NCI-H460 (cell line): ENCODE measurements at regions not wholly inside any gene's neighbourhood (a gene's known extent, or its start where the extent isn't known, plus 50 kb on each side); places are given as distances from the start of the nearest gene placed in this dataset.
A peak's percentile ranks its signal among the peaks of the same experiment; 100 is the strongest.

Source experiments
- DNase-seq: peaks from one replicate; pipeline ENCODE4 v3.0.0-alpha.2; 2016; ENCODE audit warnings: low read depth; ENCODE audit errors: extremely low read depth

DNA sequence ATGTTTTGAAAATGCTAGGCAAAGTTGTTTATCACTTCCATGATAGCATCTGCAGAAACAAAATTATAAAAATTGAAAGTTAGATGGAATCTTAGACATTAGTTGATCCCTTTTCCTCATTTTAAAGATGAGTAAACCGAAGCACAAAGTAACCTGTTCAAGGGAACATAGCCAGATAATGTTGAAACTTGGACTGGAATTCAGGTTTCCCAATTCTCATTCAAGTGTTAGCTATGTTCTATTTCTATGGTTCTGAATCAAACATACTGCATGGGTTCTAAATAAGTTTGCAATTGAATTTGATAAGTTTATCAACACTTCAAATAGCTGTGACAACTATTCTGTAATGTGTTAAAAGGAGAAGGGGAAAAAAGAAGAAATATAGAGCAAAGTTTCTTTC is 122.4 kb upstream of the SOX5 start:
- no peak for DNase-seq

DNA sequence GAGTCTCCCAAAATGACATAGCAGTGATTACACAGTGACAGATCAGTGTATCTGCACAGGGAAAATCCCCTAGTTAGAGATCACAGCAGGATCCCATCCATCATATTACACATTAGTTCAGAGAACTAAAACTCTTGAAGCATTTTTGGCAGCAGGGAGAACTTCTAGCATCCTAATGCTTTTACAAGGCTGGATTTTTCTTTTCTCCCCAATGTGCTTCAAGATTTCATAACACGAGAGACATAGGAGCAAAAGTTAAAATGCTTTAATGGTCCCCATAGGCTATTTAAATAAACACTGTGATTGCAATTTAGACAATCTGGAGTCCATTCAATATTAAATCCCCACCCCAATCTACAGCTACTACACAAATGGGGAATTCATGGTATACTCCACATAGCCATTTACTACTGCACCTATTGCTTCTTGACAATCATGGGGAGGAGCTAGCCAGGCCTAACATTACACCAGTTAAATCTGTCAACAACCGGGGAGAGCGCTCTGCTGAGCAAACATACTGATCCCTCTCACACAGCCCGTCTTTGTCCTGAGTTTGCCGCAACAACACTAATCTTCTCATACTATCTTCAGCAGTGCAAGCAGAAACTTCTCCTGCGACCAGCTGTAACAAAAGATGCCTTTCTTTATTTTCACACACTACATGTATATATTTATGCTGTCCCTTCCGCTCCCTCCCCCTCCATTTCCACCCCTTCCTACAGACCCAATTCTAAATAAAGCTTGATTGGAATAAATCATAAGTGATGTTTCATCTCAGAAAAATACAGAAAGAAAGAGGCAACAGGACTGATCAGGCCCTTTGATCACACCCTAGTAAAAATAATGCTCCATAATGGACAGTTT is 120.3 kb upstream of the SOX5 start:
- DNase-seq: peak; percentile 44

DNA sequence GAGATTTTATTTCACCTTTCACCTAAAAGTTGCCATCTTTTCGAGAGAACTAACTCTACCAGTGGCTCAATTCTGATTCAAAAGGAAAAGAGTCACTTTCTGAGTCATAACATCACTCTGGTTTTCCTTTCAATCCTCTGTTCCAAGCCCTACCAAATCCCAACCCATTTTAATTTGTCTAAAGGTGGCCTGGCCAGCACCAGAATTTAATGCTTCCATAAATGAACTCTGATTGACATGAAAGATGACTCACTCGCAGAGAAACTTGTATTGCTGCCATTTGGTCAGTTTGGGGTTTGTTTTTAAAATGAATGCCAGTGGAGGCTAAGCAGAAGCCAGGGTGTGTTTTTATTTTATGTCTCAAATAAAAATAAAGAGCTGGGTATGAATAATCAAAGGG is 117.4 kb upstream of the SOX5 start:
- no peak for DNase-seq

DNA sequence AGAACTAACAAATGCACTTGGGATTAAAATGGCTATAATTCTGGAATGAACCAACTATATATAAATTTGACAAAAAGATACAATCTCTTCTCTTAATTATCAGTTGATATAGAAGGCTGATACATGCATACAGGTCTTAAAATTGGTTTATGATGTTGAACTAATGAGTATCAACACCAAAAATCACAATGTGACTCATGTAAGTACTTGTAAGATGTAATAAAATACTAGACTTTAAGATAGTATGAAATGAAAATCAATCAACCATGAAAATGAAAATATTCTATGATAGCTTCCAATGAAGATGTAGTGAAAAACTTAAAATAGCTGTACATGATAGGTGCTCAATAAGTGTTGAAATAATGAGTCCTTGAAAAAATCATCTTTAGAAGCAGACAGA is 116.6 kb upstream of the SOX5 start:
- no peak for DNase-seq

DNA sequence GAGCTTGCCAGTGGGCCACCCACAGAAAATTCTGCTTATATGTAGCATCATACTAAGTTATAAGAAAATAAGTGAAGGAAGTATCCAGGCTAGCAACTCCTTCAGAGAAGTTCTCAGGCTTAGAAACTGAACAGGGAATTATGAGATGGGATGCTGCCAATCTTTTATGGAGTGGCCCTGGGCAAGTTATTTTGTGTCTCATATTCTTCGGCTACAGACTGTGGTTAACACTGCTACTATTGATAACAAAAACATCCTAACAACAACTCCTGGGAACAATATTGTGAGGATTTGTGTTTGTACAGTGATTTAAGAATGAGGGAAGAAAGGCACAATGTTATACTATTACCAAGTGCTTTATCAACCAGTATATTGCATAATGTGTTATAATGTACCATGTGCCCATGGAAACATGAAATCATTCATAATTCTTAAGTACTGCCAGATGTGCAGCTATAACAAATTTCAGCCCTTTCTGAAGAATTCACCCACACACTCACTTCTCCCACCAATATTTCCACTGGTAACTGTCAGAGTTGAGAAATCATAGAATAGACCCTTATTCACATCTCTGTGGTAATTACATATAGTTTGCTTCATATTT is 113.3 kb upstream of the SOX5 start:
- DNase-seq: no peak

DNA sequence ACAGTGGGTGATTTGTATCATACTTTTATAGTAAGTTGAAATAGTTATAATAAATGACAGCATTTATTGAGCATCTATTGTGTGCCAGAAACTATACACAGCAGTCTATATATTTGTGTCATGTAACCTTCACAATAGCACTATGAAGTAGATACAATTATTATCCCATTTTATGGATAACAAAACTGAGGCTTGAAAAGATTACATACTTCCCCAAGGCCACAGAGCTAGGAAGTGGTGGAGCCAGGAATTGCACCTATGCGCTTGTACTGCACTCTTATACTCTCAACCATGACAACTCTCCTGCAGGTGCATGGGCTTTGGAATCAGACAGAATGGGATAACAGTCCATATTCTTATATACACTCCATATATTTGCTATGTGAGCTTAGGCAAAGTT is 110.6 kb upstream of the SOX5 start:
- no peak for DNase-seq

DNA sequence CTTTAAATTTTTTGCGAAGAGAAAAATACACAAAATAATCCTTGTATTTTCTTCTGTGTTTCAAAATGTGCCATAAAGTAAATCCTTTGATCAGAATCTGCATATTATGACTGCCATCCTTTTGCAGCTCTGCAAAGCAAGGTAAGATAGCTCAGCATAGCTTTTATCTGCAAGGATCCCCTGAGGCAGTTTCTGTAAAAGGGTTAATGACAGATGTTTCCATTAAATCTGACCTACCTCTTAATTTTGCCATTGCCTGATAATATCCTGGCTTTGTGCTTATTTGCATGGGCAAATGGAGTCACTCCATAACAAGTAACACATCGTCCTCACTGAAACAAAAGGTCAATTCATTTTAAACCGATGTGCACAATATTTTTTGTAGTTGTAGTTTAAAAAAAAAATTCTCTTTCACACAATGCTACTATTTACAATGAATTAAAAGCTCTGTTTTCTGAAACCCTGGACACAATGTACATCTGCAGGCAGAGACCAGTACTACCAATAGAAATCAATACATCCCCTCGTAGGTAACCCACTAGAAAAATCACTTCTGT is 108.5 kb upstream of the SOX5 start:
- no peak for DNase-seq

DNA sequence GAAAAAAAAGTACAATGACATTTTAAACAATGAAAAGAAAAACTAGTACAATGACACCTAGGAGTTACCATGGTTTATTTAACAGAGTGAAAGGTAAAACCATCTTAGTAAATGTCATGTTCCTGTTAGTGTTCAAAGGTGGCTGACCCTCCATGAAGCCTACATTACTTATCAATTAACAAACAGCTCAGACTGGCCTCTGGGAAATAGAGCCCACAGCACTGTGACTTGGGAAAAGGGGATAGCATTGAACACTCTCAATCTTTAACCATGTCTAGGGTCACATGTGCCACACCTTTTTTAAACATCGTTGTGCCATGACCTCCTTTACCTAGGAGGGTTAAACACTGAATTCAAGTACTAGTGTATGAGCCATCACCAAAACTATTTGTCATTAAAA is 106.3 kb upstream of the SOX5 start:
- DNase-seq: no peak

DNA sequence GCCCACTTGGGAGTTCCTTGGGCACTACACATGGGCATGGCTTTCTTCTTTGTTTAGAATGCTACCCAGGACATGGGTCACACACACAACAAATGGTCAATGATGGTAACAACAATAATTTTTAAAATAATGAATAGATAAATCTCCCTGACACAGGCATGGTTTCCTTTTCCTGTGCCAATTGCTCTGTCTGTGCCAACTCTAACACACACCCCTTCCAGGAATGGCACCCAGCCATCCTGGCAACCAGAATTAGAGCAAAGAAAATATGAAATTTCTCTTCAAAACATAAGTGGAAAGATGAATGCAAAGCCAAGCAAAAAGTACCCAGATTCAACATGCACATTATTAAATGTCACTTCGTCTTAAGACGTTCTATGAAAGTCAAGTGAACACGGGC is 104.9 kb upstream of the SOX5 start:
- no peak for DNase-seq

DNA sequence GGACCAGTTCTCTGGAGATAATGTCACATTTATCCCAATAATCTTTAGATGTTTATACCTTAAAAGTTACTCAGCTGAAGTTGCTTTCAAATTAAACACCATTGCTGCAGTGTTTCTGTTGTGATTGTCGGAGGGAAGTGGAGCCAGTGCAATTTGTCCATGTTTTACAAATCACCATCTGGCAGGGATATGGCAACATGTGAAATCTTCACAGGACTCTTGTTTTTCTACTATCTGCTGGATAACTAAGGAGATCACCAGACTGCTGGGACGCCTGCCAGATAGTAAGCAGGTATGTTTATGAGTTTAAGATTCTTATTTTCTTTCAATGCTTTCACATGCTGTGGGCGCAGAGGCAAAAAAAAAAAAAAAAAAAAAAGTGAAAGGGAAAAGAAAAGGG is 100.3 kb upstream of the SOX5 start:
- no peak for DNase-seq

DNA sequence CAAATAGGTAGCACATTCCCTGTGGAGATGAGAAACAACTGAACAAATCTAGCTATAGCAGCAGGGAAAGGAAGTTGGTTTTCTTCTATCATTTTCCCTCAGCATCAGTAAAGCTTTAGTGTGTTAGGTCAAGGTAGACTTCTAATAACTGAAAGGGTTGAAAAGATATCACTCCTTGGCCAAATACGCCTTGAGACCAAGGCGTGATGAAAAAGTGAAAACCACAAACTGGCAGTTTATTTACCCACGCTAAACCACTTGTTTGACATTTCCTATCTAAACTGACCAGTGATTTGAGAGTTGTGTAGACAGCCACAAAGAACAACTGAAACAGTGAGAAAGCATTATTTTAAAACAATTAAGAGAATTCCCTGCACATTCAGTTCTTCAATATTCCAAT is 99.6 kb upstream of the SOX5 start:
- no peak for DNase-seq

DNA sequence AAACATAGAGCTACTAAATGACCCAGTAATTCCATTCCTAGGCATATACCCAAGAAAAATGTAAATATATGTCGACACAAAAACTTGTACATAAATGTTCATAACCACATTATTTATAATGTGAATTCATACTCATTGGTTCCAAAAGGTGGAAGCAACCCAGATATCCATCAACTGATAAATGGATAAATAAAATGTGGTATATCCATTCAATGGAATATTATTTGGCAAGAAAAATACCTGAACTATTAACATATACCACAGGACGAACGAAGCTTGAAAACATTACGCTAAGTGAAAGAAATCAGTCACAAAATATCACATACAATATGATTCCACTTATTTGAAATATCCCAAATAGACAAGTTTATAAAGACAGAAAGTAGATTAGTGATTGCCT is 99.0 kb upstream of the SOX5 start:
- no peak for DNase-seq

DNA sequence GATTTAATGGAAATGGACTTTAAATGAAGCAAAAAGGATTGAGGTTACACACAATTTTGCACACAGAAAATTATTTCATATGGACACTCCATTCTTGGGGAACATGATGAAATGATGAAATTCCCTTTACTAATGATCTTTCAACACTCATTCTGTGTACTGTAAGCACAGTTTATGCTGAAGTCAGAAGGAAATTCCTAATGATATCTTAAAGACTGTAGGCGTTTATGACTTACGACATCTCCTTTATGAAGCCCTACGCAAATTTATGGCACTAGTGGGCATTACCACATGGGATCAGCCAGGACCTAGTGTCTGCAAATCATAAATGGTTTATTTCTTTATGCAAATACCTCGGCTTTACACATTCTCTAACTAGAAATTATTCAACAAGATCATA is 97.9 kb upstream of the SOX5 start:
- DNase-seq: no peak

DNA sequence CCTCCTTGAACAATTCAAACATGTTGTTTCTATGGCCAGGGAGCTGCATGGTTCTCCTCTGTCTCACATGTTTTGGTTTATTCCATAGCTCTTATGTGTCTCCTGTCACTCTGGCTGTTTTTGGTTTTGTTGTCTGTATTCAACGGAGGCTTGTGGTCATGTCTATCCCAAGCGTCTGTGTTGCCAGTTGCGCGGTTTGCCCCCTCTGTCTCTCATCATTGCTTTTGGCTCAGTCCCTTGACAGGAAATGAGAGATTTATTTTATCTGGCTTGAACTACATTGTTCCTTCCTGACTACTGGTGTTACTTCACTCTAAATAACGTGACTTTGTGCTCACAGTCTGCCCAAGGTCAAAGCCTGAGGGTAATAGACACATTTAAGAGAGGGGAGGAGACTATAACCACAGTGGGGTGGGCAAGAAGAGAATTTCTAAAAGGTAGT is 96.4 kb upstream of the SOX5 start:
- DNase-seq: no peak

DNA sequence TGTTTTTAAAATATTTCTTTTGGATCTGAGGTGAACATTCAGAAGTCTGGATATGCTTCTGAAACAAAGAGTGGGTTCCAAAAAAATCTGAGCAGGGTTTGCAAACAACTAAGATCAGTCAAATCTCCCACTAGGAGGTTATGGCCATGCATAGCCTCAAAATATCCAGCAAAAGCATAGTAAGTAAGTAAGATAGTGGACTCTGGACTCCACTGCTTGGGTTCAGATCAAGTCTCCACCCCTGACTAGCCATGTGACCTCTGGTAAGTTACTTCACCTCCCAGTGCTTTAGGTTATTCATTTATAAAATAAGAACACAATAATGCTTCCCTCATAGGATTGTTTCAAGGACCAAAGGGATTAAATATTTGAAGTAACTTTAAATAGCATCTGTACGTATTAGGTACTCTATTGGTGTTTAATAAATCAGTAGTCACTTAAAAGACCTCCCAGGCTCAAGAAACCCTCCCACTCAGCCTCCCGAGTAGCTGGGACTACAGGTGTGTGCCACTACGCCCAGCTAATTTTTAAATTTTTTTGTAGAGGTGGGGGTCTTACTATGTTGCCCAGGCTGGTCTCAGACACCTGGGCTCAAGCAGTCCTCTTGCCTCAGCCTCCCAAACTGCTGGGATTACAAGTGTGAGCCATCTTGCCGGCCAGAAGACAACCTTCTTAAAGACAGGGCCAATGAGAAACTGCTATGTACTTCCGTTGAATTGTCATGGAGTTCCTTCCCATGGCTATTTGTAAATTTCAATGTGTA is 95.7 kb upstream of the SOX5 start:
- no peak for DNase-seq

DNA sequence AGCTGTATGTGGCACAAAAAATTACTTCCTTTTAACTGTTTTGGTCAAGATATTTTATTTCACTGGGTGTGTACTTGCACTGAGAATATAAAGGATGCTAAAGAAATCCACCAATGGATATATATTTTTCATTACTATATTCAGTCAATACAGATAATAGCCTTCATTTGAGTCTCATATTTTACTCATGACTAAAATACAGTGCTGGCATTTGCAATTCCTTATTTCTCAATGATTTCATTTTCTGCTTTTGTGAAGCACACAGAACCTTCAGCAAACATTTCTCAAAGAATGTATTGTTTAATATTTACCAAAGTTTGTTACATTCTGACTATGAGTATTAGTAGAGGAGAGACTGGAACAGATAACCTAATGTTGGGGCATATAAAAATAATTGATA is 93.2 kb upstream of the SOX5 start:
- no peak for DNase-seq

DNA sequence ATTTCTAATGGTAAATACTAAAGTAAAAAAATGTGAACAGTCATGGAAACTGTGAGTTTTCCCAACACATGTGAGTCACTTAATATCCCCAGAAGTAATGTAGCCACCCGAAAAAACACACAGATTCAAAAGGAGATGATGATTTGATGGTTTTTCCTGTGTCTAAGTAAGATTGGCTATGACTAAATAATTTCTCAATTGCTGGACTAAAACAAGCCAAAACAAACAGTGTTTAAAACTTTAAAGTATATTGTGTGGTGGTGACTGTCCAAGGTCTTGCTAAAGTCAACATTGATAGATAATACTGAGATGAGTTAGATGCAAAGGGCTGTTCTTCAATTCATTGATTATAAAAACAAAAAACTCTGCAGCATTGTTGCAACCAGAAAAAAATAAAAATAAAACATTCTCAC is 89.6 kb upstream of the SOX5 start:
- DNase-seq: peak; percentile 29

DNA sequence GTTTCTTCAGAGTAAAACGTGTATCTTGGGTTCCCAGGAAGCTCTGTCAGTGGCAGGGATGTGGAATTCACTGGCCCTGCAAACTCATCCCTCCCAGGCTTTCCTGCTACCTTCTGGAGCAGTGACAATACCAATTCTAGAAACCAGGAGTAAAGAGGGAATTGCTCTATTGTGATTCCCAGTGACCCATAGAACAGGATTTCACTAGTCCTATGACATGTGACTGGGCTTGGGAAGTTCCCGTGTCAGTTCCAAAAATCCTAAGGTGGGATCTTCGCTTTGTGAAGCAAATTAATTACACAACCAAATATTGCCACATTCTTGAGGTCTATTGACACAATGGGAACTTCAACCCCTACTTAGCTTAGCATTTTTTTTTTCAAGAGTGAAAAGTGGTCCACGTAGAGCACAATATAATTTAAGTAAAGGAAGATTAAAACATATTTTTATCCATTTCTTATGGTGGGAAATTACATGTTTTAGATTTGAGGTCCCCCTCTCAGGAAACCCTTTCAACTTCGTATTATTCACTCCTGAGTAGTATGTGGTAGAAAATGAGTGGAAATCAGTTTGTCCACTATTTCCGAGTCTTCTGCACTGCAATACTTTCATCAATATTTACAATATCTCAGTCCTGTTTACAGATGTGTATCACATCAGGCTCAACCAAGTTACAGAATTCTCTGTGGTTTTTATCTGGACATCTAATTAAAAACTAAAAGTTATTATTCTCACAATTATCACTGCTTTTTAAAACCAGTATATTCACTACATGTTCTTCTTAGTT is 88.9 kb upstream of the SOX5 start:
- no peak for DNase-seq

DNA sequence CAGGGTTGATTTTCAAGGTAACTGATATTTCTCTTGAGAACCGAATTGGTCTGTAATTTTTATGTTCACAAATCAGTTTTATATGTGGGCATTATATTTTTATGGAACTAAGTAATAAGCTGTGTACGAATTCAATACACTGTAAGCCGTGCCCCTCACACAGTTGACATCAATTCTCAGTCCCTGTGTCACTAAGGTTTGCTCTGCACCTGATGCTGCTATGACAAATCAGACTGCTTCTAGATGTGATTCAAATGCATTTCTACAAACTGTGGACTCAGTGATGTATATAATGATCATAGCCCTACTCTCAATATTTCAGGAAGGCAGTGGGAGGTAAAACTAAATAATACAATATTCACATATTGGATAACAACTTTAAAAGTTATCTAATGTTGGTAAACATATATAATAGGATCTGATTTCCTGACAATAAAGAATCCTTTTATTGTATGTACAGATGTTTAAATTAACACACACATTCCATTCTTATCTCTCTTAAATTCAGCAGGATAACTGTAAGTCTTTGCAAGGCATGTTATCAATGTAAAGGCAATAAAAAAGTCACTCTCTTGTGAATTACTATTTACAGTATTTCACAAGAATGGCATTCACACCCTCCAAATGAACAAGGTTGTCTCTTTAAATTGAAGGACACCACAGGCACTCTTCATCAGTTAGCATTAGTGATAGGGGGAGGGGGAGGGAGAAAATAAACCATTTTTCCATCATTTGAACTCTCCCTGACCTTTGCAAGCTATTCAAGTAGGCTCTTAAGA is 87.2 kb upstream of the SOX5 start:
- no peak for DNase-seq

DNA sequence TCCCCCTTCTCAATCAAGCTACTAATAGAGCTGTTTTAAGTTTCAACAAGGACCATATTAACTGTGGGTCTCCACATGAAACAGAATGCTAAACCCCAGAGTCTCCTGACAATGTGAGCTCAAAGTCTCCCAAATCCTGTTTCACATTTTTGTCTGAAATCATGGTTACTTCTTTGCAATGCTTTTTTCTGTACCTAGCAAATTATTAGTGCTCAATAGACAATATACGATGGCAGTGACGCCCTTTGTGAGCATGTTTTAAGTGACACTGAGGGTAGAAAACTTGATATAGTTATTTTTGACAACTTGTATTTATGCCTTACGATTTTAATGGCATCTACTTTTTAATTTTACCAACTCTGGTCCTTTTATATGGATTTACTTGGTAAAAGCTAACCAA is 85.4 kb upstream of the SOX5 start:
- no peak for DNase-seq
